ENCODE measurements at regions not wholly inside any gene's neighbourhood (a gene's known extent, or its start where the extent isn't known, plus 50 kb on each side); places are given as distances from the start of the nearest gene placed in this dataset.

DNA sequence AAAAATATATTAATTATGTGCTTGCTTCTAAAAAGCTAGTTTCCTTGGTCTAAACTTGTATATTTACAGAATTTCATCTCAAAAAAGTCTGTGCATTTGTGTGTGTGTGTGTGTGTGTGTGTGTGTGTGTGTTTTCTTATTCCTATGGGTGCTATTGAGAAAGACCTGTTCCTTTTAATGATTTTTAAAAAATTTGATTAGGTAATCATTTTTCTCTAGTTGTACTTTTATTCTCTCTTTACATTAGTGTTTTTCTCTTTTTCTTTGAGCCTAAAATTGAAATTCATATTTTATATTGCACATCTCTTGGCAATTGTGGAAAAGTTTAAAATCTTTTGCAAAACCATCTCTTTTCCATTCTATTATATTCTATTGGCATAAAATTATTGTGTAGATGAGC is 690.4 kb upstream of the NDST4 start:
- TF ChIP-seq, protein P1, sequence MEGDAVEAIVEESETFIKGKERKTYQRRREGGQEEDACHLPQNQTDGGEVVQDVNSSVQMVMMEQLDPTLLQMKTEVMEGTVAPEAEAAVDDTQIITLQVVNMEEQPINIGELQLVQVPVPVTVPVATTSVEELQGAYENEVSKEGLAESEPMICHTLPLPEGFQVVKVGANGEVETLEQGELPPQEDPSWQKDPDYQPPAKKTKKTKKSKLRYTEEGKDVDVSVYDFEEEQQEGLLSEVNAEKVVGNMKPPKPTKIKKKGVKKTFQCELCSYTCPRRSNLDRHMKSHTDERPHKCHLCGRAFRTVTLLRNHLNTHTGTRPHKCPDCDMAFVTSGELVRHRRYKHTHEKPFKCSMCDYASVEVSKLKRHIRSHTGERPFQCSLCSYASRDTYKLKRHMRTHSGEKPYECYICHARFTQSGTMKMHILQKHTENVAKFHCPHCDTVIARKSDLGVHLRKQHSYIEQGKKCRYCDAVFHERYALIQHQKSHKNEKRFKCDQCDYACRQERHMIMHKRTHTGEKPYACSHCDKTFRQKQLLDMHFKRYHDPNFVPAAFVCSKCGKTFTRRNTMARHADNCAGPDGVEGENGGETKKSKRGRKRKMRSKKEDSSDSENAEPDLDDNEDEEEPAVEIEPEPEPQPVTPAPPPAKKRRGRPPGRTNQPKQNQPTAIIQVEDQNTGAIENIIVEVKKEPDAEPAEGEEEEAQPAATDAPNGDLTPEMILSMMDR (conservative IDR thresholded peaks at IDR 0.05) = no peak
- Histone ChIP-seq H3K36me3 (ENCODE audit: control insufficient read depth, insufficient read depth, low read length) (no peaks in the 10 kb centered on the region), H3K27ac (ENCODE audit: low read depth, low read length) (no peak overlapping the region), H3K4me1 (ENCODE audit: control insufficient read depth, insufficient read depth, low read length) (no peaks in the 10 kb centered on the region), H3K9ac (ENCODE audit: extremely low read depth, low read length, poor library complexity, severe bottlenecking) (no peak overlapping the region), H3K27me3 (ENCODE audit: control insufficient read depth, insufficient read depth, low read length, poor library complexity, severe bottlenecking) (no peaks in the 10 kb centered on the region), H3K4me3 (ENCODE audit: low read length) (no peak overlapping the region), H3K9me3 (ENCODE audit: control insufficient read depth, low read length) (peaks cover 3% of the 10 kb centered on the region)
- Mint-ChIP-seq H3K4me3 (no peak overlapping the region), H3K27me3 (ENCODE audit: insufficient read depth) (no peaks in the 10 kb centered on the region), H3K27ac (no peak overlapping the region), H3K36me3 (ENCODE audit: low read depth) (no peaks in the 10 kb centered on the region), H3K9me3 (no peaks in the 10 kb centered on the region), H3K4me1 (no peaks in the 10 kb centered on the region)
- DNase-seq = no peak

DNA sequence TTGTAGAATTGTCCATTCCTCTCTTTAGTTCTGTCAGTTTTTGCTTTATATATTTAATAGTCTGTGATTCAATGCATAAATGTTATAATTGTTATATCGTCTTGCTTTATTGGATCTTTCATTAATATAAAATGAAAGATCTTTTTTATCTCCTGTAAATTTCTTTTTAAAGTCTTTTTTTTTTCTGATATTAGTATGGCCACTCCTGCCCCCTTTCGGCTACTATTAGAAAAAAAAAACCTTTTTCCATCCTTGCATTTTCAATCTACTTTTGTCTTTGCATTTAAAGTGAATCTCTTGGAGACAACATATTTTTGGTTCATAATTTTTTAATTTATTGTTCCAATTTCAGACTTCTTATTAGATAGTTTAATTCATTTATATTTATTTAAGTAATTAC is 677.4 kb upstream of the NDST4 start:
- Mint-ChIP-seq H3K27ac (no peak overlapping the region), H3K36me3 (ENCODE audit: low read depth) (no peaks in the 10 kb centered on the region), H3K4me3 (no peak overlapping the region), H3K4me1 (no peaks in the 10 kb centered on the region), H3K27me3 (ENCODE audit: insufficient read depth) (no peaks in the 10 kb centered on the region), H3K9me3 (no peaks in the 10 kb centered on the region)
- 100% methylated on average over 1 of the region's 2 CpGs; no CpG with 5 or more reads in 1 of the 2 experiments for WGBS, 2 experiments (ENCODE audit: insufficient coverage in 1 of 2, insufficient read length in 1 of 2)
- Histone ChIP-seq H3K9me3 (ENCODE audit: control insufficient read depth, low read length) (no peaks in the 10 kb centered on the region), H3K4me3 (ENCODE audit: low read length) (no peak overlapping the region), H3K4me1 (ENCODE audit: control insufficient read depth, insufficient read depth, low read length) (no peaks in the 10 kb centered on the region), H3K36me3 (ENCODE audit: control insufficient read depth, insufficient read depth, low read length) (no peaks in the 10 kb centered on the region), H3K27me3 (ENCODE audit: control insufficient read depth, insufficient read depth, low read length, poor library complexity, severe bottlenecking) (no peaks in the 10 kb centered on the region), H3K27ac (ENCODE audit: low read depth, low read length) (no peak overlapping the region), H3K9ac (ENCODE audit: extremely low read depth, low read length, poor library complexity, severe bottlenecking) (no peak overlapping the region)
- no peak for DNase-seq
- TF ChIP-seq, protein P1 (conservative IDR thresholded peaks at IDR 0.05) = peak; percentile 58

DNA sequence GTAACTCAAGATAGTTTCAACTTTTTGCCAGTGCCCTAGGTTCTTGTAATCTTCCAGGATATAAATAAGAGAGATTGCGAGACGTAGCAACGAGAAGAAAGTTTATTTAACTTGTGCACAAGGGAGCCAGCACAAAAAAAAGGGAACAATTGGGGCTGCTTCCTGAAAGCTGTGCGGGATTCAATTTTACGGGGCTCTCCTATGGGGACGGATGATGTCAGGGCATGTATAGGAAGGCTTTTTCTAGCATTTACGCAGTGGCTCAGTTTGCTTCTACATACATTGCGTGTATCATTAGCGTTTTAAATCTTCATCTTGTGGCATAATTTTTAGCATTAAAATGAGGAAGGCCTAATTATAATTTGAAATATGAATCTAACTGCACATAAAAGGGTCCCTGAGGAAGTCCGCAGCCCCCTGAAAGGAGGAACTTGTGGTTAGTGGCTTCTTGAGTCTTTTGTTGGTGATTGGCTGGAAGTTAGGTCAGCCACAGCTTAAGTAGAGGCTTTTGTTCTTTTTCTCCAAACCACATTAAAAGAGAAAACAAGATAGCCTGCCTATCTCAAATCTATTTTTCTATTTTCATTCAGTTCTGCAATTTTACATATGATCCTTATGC is 668.2 kb upstream of the NDST4 start:
- H3K27me3 ChIP-seq (ENCODE audit: control insufficient read depth, insufficient read depth, low read length, poor library complexity, severe bottlenecking) = no peaks in the 10 kb centered on the region
- no peaks in the 10 kb centered on the region for H3K4me1 ChIP-seq (ENCODE audit: control insufficient read depth, insufficient read depth, low read length)
- TF ChIP-seq, protein P1 (conservative IDR thresholded peaks at IDR 0.05) = no peak
- Mint-ChIP-seq H3K4me3 (no peak overlapping the region), H3K36me3 (ENCODE audit: low read depth) (no peaks in the 10 kb centered on the region), H3K9me3 (no peaks in the 10 kb centered on the region), H3K4me1 (peaks cover 3% of the 10 kb centered on the region), H3K27ac (no peak overlapping the region), H3K27me3 (ENCODE audit: insufficient read depth) (no peaks in the 10 kb centered on the region)
- H3K27ac ChIP-seq (ENCODE audit: low read depth, low read length) = no peak overlapping the region
- WGBS, 2 experiments (ENCODE audit: insufficient coverage in 1 of 2, insufficient read length in 1 of 2) = 93 to 98% methylated on average over 8 to 10 of the region's 10 CpGs
- no peak for DNase-seq
- no peaks in the 10 kb centered on the region for H3K36me3 ChIP-seq (ENCODE audit: control insufficient read depth, insufficient read depth, low read length)
- H3K9ac ChIP-seq (ENCODE audit: extremely low read depth, low read length, poor library complexity, severe bottlenecking) = no peak overlapping the region
- H3K9me3 ChIP-seq (ENCODE audit: control insufficient read depth, low read length) = no peaks in the 10 kb centered on the region
- no peak overlapping the region for H3K4me3 ChIP-seq (ENCODE audit: low read length)

All from endodermal cell (in vitro differentiated cells).